Neural cell (in vitro differentiated cells): ENCODE measurements at regions not wholly inside any gene's neighbourhood (a gene's known extent, or its start where the extent isn't known, plus 50 kb on each side); places are given as distances from the start of the nearest gene placed in this dataset.

Source experiments
- H2AFZ ChIP-seq: fragments of 200-600, 300-800 bp; sonication (generic), shearing (Covaris generic); 2 replicates; pipeline ENCODE4 v1.6.0; 2014; ENCODE audit warnings: low read depth, mild to moderate bottlenecking, antibody characterized with exemption, low read length, moderate library complexity
- H3F3A ChIP-seq: fragments of 200-600 bp; shearing (Covaris generic); 2 replicates; pipeline ENCODE4 v1.6.1; 2016; ENCODE audit warnings: mild to moderate bottlenecking, moderate library complexity, mixed read lengths, antibody characterized with exemption, low read length; ENCODE audit not compliant: insufficient read depth, poor library complexity, severe bottlenecking
- H3K27ac ChIP-seq: fragments of 200-600, 300-800 bp; sonication (generic), shearing (Covaris generic); 2 replicates; pipeline ENCODE4 v1.5.1; 2014; ENCODE audit warnings: mild to moderate bottlenecking, low read length, moderate library complexity
- H3K27me3 ChIP-seq: fragments of 300-800, 200-600 bp; sonication (generic), shearing (Covaris generic); 2 replicates; pipeline ENCODE4 v1.6.0; 2014; ENCODE audit warnings: mild to moderate bottlenecking, low read depth, low read length, moderate library complexity; ENCODE audit not compliant: insufficient read depth
- H3K36me3 ChIP-seq: fragments of 300-800, 200-600 bp; sonication (generic), shearing (Covaris generic); 2 replicates; pipeline ENCODE4 v1.5.1; 2014; ENCODE audit warnings: mild to moderate bottlenecking, antibody characterized with exemption, low read length, moderate library complexity; ENCODE audit not compliant: insufficient read depth
- H3K4me2 ChIP-seq: fragments of 300-800, 200-600 bp; sonication (generic), shearing (Covaris generic); 2 replicates; pipeline ENCODE4 v1.6.0; 2014; ENCODE audit warnings: mild to moderate bottlenecking, low read length
- H3K4me3 ChIP-seq: fragments of 300-800, 200-600 bp; sonication (generic), shearing (Covaris generic); 2 replicates; pipeline ENCODE4 v1.5.1; 2014; ENCODE audit warnings: mild to moderate bottlenecking, low read length, moderate library complexity
- H3K79me2 ChIP-seq: fragments of 200-600 bp; shearing (Covaris generic); replicated peaks from 2 replicates; pipeline ENCODE4 v1.6.0; 2014; ENCODE audit warnings: mild to moderate bottlenecking, low read length, moderate library complexity; ENCODE audit not compliant: insufficient read depth
- H3K9ac ChIP-seq: fragments of 300-800, 200-600 bp; sonication (generic), shearing (Covaris generic); 2 replicates; pipeline ENCODE4 v1.6.1; 2016; ENCODE audit warnings: mild to moderate bottlenecking, low read length, mixed read lengths
- H3K9me2 ChIP-seq: fragments of 200-600 bp; shearing (Covaris generic); 2 replicates; pipeline ENCODE4 v1.6.1; 2016; ENCODE audit warnings: mild to moderate bottlenecking, low read length, mixed read lengths; ENCODE audit not compliant: insufficient read depth
- H3K9me3 ChIP-seq: fragments of 200-600, 300-800 bp; sonication (generic), shearing (Covaris generic); 2 replicates; pipeline ENCODE4 v1.6.1; 2016; ENCODE audit warnings: mild to moderate bottlenecking, mixed run types, low read length, moderate library complexity, mixed read lengths
- H4K20me1 ChIP-seq: fragments of 200-600 bp; shearing (Covaris generic); 2 replicates; pipeline ENCODE4 v1.6.1; 2016; ENCODE audit warnings: mild to moderate bottlenecking, mixed run types; ENCODE audit not compliant: insufficient read depth
- EP300 ChIP-seq: fragments of 450-650 bp; conservative IDR thresholded peaks from 2 replicates; pipeline ENCODE4 v1.6.1; 2014; ENCODE audit warnings: antibody characterized with exemption, mild to moderate bottlenecking, moderate library complexity; ENCODE audit not compliant: poor library complexity, severe bottlenecking
- EZH2 ChIP-seq: fragments of 200-600, 300-800 bp; shearing (Covaris generic), sonication (generic); IDR thresholded peaks from 2 replicates; pipeline ENCODE4 v1.6.1; 2014; ENCODE audit warnings: antibody characterized with exemption, low read length, borderline replicate concordance, mild to moderate bottlenecking; ENCODE audit not compliant: insufficient read depth, poor library complexity, severe bottlenecking
- MXI1 ChIP-seq: fragments of 450-650 bp; conservative IDR thresholded peaks from 2 replicates; pipeline ENCODE4 v1.6.1; 2014; ENCODE audit warnings: antibody characterized with exemption, mild to moderate bottlenecking; ENCODE audit not compliant: poor library complexity, severe bottlenecking
- POLR2AphosphoS5 ChIP-seq: IDR thresholded peaks from 2 replicates; pipeline ENCODE4 v1.6.1; 2012
- RAD21 ChIP-seq: fragments of 450-650 bp; conservative IDR thresholded peaks from 2 replicates; pipeline ENCODE4 v1.6.1; 2014; ENCODE audit warnings: antibody characterized with exemption, mild to moderate bottlenecking, moderate library complexity
- SMC3 ChIP-seq: fragments of 450-650 bp; conservative IDR thresholded peaks from 2 replicates; pipeline ENCODE4 v1.6.1; 2014; ENCODE audit warnings: antibody characterized with exemption, mild to moderate bottlenecking, moderate library complexity; ENCODE audit not compliant: poor library complexity
- TAF1 ChIP-seq: IDR thresholded peaks from 2 replicates; pipeline ENCODE4 v1.6.1; 2012; ENCODE audit warnings: low read depth
- TF ChIP-seq, protein P1 (sequence below): IDR thresholded peaks from 2 replicates; pipeline ENCODE4 v1.6.1; 2012; ENCODE audit warnings: borderline replicate concordance
- TF ChIP-seq, protein P2 (sequence below): fragments of 450-650 bp; IDR thresholded peaks from 2 replicates; pipeline ENCODE4 v1.5.1; 2014; ENCODE audit warnings: antibody characterized with exemption, mild to moderate bottlenecking, moderate library complexity; ENCODE audit not compliant: poor library complexity, severe bottlenecking

DNA sequence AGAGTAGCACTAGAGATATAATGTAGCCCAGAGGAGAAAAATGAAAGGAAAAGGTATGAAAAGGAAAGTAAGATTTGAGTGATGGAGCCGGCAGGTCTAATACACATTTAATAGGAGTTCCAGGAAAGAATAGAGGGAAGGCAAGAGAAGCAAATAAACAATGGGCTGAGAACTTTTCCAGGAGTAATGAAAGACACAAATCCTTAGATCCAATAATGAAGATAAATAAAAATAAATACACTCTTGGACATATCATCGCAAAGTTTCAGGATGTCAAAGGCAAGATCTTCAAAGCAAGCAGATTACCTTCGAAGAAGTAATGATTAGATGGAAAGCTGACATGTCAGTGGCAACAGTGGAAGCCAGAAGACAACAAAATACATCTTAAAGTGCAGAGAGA, 102.0 kb upstream of the YWHAQ start:
- Histone ChIP-seq H4K20me1 (no peaks in the 10 kb centered on the region), H3K9me2 (no peaks in the 10 kb centered on the region), H3F3A (no peaks in the 10 kb centered on the region), H3K9me3 (no peaks in the 10 kb centered on the region), H3K4me3 (no peak overlapping the region), H3K79me2 (no peaks in the 10 kb centered on the region), H3K36me3 (no peaks in the 10 kb centered on the region), H3K4me2 (no peak overlapping the region), H3K27me3 (no peaks in the 10 kb centered on the region), H2AFZ (no peak overlapping the region), H3K27ac (no peak overlapping the region), H3K9ac (no peak overlapping the region)
- TF ChIP-seq MXI1 (no peak), TAF1 (no peak), EZH2 (no peak), SMC3 (no peak), EP300 (no peak), RAD21 (no peak), POLR2AphosphoS5 (no peak)
- TF ChIP-seq, protein P1, sequence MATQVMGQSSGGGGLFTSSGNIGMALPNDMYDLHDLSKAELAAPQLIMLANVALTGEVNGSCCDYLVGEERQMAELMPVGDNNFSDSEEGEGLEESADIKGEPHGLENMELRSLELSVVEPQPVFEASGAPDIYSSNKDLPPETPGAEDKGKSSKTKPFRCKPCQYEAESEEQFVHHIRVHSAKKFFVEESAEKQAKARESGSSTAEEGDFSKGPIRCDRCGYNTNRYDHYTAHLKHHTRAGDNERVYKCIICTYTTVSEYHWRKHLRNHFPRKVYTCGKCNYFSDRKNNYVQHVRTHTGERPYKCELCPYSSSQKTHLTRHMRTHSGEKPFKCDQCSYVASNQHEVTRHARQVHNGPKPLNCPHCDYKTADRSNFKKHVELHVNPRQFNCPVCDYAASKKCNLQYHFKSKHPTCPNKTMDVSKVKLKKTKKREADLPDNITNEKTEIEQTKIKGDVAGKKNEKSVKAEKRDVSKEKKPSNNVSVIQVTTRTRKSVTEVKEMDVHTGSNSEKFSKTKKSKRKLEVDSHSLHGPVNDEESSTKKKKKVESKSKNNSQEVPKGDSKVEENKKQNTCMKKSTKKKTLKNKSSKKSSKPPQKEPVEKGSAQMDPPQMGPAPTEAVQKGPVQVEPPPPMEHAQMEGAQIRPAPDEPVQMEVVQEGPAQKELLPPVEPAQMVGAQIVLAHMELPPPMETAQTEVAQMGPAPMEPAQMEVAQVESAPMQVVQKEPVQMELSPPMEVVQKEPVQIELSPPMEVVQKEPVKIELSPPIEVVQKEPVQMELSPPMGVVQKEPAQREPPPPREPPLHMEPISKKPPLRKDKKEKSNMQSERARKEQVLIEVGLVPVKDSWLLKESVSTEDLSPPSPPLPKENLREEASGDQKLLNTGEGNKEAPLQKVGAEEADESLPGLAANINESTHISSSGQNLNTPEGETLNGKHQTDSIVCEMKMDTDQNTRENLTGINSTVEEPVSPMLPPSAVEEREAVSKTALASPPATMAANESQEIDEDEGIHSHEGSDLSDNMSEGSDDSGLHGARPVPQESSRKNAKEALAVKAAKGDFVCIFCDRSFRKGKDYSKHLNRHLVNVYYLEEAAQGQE = no peak
- TF ChIP-seq, protein P2, sequence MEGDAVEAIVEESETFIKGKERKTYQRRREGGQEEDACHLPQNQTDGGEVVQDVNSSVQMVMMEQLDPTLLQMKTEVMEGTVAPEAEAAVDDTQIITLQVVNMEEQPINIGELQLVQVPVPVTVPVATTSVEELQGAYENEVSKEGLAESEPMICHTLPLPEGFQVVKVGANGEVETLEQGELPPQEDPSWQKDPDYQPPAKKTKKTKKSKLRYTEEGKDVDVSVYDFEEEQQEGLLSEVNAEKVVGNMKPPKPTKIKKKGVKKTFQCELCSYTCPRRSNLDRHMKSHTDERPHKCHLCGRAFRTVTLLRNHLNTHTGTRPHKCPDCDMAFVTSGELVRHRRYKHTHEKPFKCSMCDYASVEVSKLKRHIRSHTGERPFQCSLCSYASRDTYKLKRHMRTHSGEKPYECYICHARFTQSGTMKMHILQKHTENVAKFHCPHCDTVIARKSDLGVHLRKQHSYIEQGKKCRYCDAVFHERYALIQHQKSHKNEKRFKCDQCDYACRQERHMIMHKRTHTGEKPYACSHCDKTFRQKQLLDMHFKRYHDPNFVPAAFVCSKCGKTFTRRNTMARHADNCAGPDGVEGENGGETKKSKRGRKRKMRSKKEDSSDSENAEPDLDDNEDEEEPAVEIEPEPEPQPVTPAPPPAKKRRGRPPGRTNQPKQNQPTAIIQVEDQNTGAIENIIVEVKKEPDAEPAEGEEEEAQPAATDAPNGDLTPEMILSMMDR = no peak

DNA sequence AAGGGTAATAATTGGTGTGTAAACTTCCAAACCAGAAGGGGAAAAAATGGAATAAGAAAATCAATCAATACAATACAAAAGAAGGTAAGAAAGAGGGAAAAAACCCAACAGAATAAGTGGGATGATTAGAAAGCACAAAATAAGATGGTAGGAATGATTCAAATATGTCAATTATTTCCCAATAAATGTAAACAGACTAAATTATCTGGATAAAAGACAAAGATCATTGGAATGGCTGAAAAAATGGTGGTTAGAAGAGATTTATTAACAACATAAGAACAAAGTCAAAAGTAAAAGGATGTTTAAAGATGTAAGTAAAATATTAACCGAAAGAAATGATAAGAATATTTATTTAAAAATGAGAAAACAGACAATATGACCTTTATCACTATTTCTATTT, 103.5 kb upstream of the YWHAQ start:
- no peak overlapping the region for H2AFZ ChIP-seq
- H3K36me3 ChIP-seq = no peaks in the 10 kb centered on the region
- H3K9me3 ChIP-seq = no peaks in the 10 kb centered on the region
- H3F3A ChIP-seq = no peaks in the 10 kb centered on the region
- H3K27ac ChIP-seq = no peak overlapping the region
- H3K9ac ChIP-seq = no peak overlapping the region
- H3K4me3 ChIP-seq = no peak overlapping the region
- no peaks in the 10 kb centered on the region for H3K27me3 ChIP-seq
- no peak overlapping the region for H3K4me2 ChIP-seq
- no peak for TF ChIP-seq POLR2AphosphoS5
- no peak for TF ChIP-seq TAF1
- TF ChIP-seq, protein P1 = no peak
- TF ChIP-seq SMC3 = no peak
- no peak for TF ChIP-seq EP300
- TF ChIP-seq, protein P2 = no peak
- TF ChIP-seq RAD21 = no peak
- no peak for TF ChIP-seq EZH2
- no peaks in the 10 kb centered on the region for H3K9me2 ChIP-seq
- H4K20me1 ChIP-seq = no peaks in the 10 kb centered on the region
- no peaks in the 10 kb centered on the region for H3K79me2 ChIP-seq
